RWPE2 (cell line): ENCODE measurements at regions not wholly inside any gene's neighbourhood (a gene's known extent, or its start where the extent isn't known, plus 50 kb on each side); places are given as distances from the start of the nearest gene placed in this dataset.

ENCODE experiments used
- ATAC-seq: fragments of 200-7000 bp; cut with Tn5 transposase; 3 replicates; pipeline ENCODE4 v1.9.1; 2021; ENCODE audit warnings: low read depth
- DNase-seq: peaks from one replicate; pipeline ENCODE4 v3.0.0-alpha.2; 2020; ENCODE audit warnings: low spot score
- H3K27ac ChIP-seq: fragments of 450-650 bp; 2 replicates; pipeline ENCODE4 v1.5.1; 2017; ENCODE audit warnings: mild to moderate bottlenecking; ENCODE audit not compliant: poor library complexity, severe bottlenecking
- H3K27me3 ChIP-seq: fragments of 250-450 bp; sonication (Bioruptor Pico); 2 replicates; pipeline ENCODE4 v1.5.1; 2021; ENCODE audit warnings: mild to moderate bottlenecking, moderate library complexity; ENCODE audit not compliant: insufficient read depth, poor library complexity, severe bottlenecking
- H3K36me3 ChIP-seq: fragments of 250-450 bp; sonication (Bioruptor Pico); 2 replicates; pipeline ENCODE4 v1.5.1; 2020; ENCODE audit warnings: low read depth, mild to moderate bottlenecking, moderate library complexity
- H3K4me1 ChIP-seq: fragments of 250-450 bp; sonication (Bioruptor Pico); 2 replicates; pipeline ENCODE4 v1.5.1; 2021; ENCODE audit warnings: mild to moderate bottlenecking, moderate library complexity; ENCODE audit not compliant: insufficient read depth, poor library complexity, severe bottlenecking
- H3K4me3 ChIP-seq: fragments of 250-450 bp; sonication (Bioruptor Pico); 2 replicates; pipeline ENCODE4 v1.5.1; 2021; ENCODE audit warnings: mild to moderate bottlenecking, moderate library complexity; ENCODE audit not compliant: severe bottlenecking
- H3K9me3 ChIP-seq: fragments of 250-450 bp; sonication (Bioruptor Pico); 2 replicates; pipeline ENCODE4 v1.5.1; 2021; ENCODE audit warnings: mild to moderate bottlenecking, moderate library complexity; ENCODE audit not compliant: severe bottlenecking
- TF ChIP-seq, protein P1 (sequence below): fragments of 450-650 bp; IDR thresholded peaks from one replicate; pipeline ENCODE4 v1.5.1; 2017; ENCODE audit warnings: mild to moderate bottlenecking, moderate library complexity; ENCODE audit not compliant: poor library complexity, severe bottlenecking

DNA sequence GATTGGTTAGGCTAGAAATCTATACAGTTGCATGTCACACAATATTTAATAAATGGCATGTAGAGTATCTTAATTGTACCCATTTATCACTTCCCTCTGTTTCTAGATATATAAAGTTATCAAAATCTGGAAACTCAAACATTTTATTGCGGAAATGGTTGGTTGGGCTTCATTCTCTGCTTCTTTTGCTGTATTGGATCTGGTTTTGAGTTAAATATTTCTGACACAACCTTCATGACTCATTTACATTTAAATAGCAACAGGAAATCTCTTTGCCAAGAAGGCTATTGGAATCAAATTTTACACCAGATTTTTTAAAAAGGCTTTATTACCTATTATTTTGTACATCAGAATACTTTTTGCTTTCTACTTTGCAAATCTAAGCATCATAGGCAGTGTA is 153.8 kb downstream of the EBLN2 start:
- ATAC-seq (no peak), DNase-seq (no peak)
- H3K4me3 ChIP-seq: no peak overlapping the region
- no peak overlapping the region for H3K27ac ChIP-seq
- no peaks in the 10 kb centered on the region for H3K27me3 ChIP-seq
- TF ChIP-seq, protein P1, sequence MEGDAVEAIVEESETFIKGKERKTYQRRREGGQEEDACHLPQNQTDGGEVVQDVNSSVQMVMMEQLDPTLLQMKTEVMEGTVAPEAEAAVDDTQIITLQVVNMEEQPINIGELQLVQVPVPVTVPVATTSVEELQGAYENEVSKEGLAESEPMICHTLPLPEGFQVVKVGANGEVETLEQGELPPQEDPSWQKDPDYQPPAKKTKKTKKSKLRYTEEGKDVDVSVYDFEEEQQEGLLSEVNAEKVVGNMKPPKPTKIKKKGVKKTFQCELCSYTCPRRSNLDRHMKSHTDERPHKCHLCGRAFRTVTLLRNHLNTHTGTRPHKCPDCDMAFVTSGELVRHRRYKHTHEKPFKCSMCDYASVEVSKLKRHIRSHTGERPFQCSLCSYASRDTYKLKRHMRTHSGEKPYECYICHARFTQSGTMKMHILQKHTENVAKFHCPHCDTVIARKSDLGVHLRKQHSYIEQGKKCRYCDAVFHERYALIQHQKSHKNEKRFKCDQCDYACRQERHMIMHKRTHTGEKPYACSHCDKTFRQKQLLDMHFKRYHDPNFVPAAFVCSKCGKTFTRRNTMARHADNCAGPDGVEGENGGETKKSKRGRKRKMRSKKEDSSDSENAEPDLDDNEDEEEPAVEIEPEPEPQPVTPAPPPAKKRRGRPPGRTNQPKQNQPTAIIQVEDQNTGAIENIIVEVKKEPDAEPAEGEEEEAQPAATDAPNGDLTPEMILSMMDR: no peak
- H3K9me3 ChIP-seq: no peaks in the 10 kb centered on the region
- no peaks in the 10 kb centered on the region for H3K36me3 ChIP-seq
- H3K4me1 ChIP-seq: no peaks in the 10 kb centered on the region

DNA sequence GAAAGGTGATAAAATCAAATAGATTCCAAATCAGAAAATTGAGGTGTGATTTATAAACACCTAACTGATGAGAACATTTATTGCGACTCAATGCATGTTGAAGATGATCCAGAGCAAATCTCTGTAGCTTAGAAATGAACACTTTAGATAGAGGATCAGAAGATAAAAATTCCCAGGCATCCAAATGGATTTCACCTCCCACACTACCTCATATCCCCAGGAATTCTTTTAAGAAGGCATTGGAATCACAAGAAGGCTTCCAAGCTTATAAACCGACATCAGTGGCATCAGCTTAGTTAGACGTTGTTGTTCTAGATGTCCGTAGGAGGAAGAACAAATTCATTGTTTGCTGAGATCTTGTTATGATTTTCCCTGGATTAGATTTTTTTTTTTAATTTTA is 154.4 kb downstream of the EBLN2 start:
- Histone ChIP-seq H3K9me3 (no peaks in the 10 kb centered on the region), H3K27ac (no peak overlapping the region), H3K4me1 (no peaks in the 10 kb centered on the region), H3K36me3 (no peaks in the 10 kb centered on the region), H3K27me3 (no peaks in the 10 kb centered on the region), H3K4me3 (no peak overlapping the region)
- DNase-seq (no peak), ATAC-seq (no peak)
- TF ChIP-seq, protein P1: no peak

DNA sequence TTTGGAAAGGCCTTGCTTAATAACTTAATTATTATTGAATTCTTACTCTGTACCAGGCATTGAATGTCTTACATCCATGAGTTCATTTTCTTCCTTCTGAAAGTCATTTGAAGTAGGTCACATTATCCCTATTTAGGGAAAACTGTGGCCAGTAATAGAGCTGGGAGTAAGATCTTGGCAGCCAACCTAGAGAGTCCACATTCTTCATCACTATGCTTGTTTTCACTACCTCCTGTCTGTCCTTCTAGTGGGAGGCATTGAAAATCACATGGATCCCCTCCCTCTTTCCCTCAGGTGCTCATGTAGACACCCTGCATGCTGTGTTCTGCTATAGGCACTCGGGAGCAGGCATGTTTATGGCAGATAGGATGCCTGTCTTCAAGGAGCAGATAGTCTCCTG is 154.9 kb downstream of the EBLN2 start:
- TF ChIP-seq, protein P1: no peak
- H3K27ac ChIP-seq: no peak overlapping the region
- DNase-seq (no peak), ATAC-seq (no peak)
- H3K4me1 ChIP-seq: no peaks in the 10 kb centered on the region
- H3K36me3 ChIP-seq: no peaks in the 10 kb centered on the region
- H3K4me3 ChIP-seq: no peak overlapping the region
- no peaks in the 10 kb centered on the region for H3K9me3 ChIP-seq
- no peaks in the 10 kb centered on the region for H3K27me3 ChIP-seq

DNA sequence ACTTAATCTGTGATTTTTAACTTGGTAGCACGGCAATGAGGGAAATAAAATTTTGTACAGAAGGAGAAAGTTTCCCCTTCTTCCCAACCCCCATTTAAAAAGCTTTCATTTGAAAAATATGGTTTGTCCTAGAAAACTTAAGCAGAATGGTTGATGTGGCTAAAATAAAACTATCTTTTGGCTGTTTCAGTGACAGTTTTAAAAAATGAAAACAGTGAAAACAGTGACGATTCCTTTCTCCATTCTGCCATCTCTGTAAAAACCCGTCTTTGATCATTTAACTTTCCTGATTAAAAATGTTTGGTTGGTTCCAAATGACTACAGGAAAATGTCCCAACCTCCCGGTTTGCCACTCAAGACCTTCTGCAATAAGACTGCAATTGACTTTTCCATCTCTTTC is 160.7 kb downstream of the EBLN2 start:
- no peak for ATAC-seq
- Histone ChIP-seq H3K4me3 (no peak overlapping the region), H3K36me3 (no peaks in the 10 kb centered on the region), H3K27ac (no peak overlapping the region), H3K4me1 (no peaks in the 10 kb centered on the region), H3K9me3 (no peaks in the 10 kb centered on the region), H3K27me3 (no peaks in the 10 kb centered on the region)
- TF ChIP-seq, protein P1: no peak
- no peak for DNase-seq

DNA sequence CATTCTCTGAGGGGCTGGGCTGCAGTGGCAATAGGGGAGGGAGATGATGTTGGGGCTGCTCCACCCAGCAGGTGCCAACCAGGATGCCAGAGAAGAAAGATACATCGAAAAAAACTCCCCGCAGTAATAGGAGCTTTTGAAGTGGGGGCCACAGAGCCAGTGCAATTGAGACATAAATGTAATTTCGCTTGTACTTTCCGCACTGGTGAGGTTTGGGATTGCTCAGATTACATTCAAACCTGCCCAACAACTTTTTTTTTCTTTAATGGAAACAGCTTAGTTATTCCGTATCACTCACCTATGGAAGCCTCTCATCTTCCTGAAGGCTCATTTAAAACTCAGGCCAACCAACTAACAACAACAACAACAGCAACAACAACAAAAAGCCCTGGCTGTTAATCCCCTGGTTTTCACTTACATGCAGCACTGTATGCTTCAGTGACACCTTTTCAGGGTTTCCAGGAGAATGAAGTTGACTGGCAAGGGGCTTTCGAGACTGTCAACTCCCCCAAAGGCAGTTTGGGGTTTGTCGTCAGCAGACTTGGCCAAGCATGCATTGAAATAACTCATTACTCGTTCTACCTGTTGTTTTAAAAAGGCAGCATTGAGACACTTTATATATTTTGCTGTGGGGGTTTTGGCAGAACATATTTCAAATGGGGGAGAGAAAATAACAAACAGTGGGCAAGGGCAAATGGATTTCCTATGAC is 163.8 kb downstream of the EBLN2 start:
- Histone ChIP-seq H3K9me3 (no peaks in the 10 kb centered on the region), H3K27me3 (no peaks in the 10 kb centered on the region), H3K4me3 (no peak overlapping the region), H3K36me3 (no peaks in the 10 kb centered on the region), H3K4me1 (peaks cover 7% of the 10 kb centered on the region), H3K27ac (no peak overlapping the region)
- TF ChIP-seq, protein P1: no peak
- ATAC-seq (no peak), DNase-seq (no peak)
